Thyroid gland (tissue), 4 donors: ENCODE measurements at regions not wholly inside any gene's neighbourhood (a gene's known extent, or its start where the extent isn't known, plus 50 kb on each side); places are given as distances from the start of the nearest gene placed in this dataset. TPM values are rescaled to one million over a fixed set of nuclear protein-coding genes. Genes with fewer than 3 reads are reported as not detected.

Source experiments
- DNase-seq, 2 donors: peaks; one replicate each; pipeline ENCODE4 v3.0.0-alpha.2; 2019
- H3K27ac ChIP-seq, 3 donors: fragments of 200-600 bp; sonication (generic); 1 replicate in 2 of 3; 2 replicates in 1 of 3; pipeline ENCODE4 v1.5.1; 2016 to 2019; ENCODE audit warnings: mild to moderate bottlenecking in 1 of 3, moderate library complexity in 1 of 3
- H3K27me3 ChIP-seq: fragments of 200-600 bp; sonication (generic); one replicate; pipeline ENCODE4 v1.5.1; 2019
- H3K36me3 ChIP-seq, 2 donors: fragments of 200-600 bp; sonication (generic); one replicate each; pipeline ENCODE4 v1.5.1; 2016 to 2019
- H3K4me1 ChIP-seq, 2 donors: fragments of 200-600 bp; sonication (generic); one replicate each; pipeline ENCODE4 v1.5.1; 2017 to 2019
- H3K4me3 ChIP-seq, 3 donors: fragments of 200-600 bp; sonication (generic); replicated peaks in 1 of 3; 1 replicate in 2 of 3; 2 replicates in 1 of 3; pipeline ENCODE4 v1.5.1; 2016; ENCODE audit warnings: mild to moderate bottlenecking in 1 of 3
- H3K9me3 ChIP-seq: fragments of 200-600 bp; sonication (generic); one replicate; pipeline ENCODE4 v1.5.1; 2017
- POLR2A ChIP-seq, 2 donors: fragments of 450-650 bp; IDR thresholded peaks; one replicate each; pipeline ENCODE4 v1.6.1; 2017; ENCODE audit warnings: antibody characterized with exemption in 2 of 2, mild to moderate bottlenecking in 2 of 2, moderate library complexity in 1 of 2
- whole genome bisulfite sequencing, 2 donors: methylation state at CpG; one replicate each; pipeline ENCODE4 v1.1.5; 2017; 5-methylcytosine and 5-hydroxymethylcytosine counted together
- intact Hi-C: fragments of 100-400 bp; cut with DNase I; formaldehyde crosslinking; loops from one replicate; pipeline ENCODE4 v1.15.1; 2023
- small RNA-seq: library from RNA; depleted of rRNA; stranded (forward); fragments of <200 nt; gene quantifications from one replicate; pipeline ENCODE3, GENCODE V24; 2016
- TF ChIP-seq, protein P1 (sequence below), 6 experiments: fragments of 200-600 bp in 3 of 6; fragments of 450-650 bp in 3 of 6; sonication (generic) in 3 of 6; IDR thresholded peaks; one replicate each; pipeline ENCODE4 v1.5.1; 2016 to 2019; ENCODE audit warnings: antibody characterized with exemption in 6 of 6, mild to moderate bottlenecking in 2 of 6, inconsistent platforms in 1 of 6, moderate library complexity in 1 of 6

DNA sequence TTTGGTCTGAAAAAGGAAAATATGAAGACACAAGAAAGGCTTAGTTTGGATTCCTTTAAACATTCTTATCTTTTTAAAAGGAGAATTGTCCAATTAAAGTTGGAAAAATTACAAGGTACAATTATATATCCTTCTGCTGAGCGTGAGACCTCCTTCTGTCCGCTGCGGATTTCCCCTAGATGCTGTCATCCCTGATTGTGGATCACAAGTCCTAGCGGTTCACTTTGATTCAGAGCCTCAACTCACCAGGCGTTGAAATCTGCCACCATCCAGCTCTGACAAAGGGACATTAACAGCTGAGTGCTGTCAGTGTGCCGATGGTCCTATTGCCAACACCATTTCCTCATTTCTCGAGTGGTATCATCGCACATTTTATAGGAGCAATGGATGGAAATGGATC lies 73.1 kb upstream of the PTER start:
- Histone ChIP-seq H3K27me3 (no peaks in the 10 kb centered on the region), H3K4me1 (no peaks in the 10 kb centered on the region), H3K27ac (no peak overlapping the region), H3K9me3 (no peaks in the 10 kb centered on the region), H3K4me3 (no peak overlapping the region), H3K36me3 (no peaks in the 10 kb centered on the region)
- TF ChIP-seq, protein P1, sequence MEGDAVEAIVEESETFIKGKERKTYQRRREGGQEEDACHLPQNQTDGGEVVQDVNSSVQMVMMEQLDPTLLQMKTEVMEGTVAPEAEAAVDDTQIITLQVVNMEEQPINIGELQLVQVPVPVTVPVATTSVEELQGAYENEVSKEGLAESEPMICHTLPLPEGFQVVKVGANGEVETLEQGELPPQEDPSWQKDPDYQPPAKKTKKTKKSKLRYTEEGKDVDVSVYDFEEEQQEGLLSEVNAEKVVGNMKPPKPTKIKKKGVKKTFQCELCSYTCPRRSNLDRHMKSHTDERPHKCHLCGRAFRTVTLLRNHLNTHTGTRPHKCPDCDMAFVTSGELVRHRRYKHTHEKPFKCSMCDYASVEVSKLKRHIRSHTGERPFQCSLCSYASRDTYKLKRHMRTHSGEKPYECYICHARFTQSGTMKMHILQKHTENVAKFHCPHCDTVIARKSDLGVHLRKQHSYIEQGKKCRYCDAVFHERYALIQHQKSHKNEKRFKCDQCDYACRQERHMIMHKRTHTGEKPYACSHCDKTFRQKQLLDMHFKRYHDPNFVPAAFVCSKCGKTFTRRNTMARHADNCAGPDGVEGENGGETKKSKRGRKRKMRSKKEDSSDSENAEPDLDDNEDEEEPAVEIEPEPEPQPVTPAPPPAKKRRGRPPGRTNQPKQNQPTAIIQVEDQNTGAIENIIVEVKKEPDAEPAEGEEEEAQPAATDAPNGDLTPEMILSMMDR (IDR thresholded peaks at IDR 0.05) = no peak
- no peak for TF ChIP-seq POLR2A (IDR thresholded peaks at IDR 0.05)
- no peak for DNase-seq
- intact Hi-C loops = no loop called here
- 91 to 92% methylated on average over 8 of the region's 8 CpGs for WGBS, 2 donors

DNA sequence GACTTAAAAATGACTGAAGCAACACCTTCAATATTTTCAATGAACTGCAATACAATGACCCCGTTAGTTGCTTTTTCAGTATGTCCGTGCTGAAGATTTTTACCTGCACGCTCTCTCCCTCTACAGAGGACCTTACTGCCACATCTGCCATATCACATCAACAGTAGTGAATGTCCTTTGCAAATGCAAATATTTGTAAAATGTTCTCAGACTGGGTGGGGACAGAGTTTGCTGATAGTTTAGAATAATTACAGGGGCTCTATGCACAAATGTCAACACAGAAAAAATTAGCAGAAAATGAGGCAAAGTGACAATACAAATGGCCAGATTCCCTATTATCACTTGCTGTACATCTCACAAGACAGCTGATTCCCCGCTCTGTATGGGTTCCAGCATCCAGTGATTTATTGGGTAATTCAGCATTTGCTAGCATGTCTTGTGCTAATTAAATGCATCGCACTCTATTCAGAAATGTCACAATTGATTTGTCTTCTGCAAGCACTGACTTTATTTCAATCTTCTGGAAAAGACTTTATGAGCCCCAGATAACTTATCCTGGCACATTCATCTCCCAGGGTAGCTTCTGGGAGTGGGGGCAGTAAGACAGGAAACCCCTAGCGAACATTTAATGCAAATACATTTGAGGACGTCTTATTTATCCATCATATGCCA lies 69.1 kb upstream of the PTER start:
- no peak for DNase-seq
- intact Hi-C loops = no loop called here
- Histone ChIP-seq H3K27me3 (no peaks in the 10 kb centered on the region), H3K4me3 (no peak overlapping the region), H3K4me1 (no peaks in the 10 kb centered on the region), H3K27ac (no peak overlapping the region), H3K36me3 (no peaks in the 10 kb centered on the region), H3K9me3 (no peaks in the 10 kb centered on the region)
- WGBS, 2 donors = 84 to 88% methylated on average over 7 of the region's 7 CpGs
- no peak for TF ChIP-seq POLR2A (IDR thresholded peaks at IDR 0.05)
- TF ChIP-seq, protein P1 (IDR thresholded peaks at IDR 0.05) = no peak

- H3K9me3 ChIP-seq = no peaks in the 10 kb centered on the region
- no peak overlapping the region for H3K27ac ChIP-seq
- H3K4me3 ChIP-seq = no peak overlapping the region
- intact Hi-C loops = no loop called here
- no peak for DNase-seq
- H3K36me3 ChIP-seq = no peaks in the 10 kb centered on the region
- TF ChIP-seq, protein P1 (IDR thresholded peaks at IDR 0.05) = no peak
- no peak for TF ChIP-seq POLR2A (IDR thresholded peaks at IDR 0.05)
- WGBS, 2 donors = 75 to 87% methylated on average over 3 of the region's 3 CpGs
- no peaks in the 10 kb centered on the region for H3K4me1 ChIP-seq
- no peaks in the 10 kb centered on the region for H3K27me3 ChIP-seq
These were observed 55.7 kb upstream of the PTER start for GRCh38 chr10:16381083-16381482.

DNA sequence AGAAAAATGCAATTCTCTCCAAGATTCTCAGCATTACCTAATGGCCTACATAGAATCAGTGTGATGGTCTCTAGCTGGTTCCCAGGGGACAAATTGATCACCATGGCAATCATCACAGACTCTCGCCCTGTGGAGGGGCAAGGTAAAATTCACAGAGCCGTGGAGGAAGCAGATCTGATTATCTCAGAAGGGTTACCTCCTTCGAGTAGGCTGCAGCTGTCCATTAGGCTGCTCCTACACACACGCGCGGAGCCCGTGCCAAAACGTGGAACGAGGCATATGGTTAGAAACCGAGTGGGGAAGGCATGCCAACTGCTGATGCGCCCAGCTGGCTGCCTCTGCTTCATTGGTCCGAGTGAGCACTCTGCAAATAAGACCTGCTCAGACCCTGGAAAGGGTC lies 52.8 kb upstream of the PTER start:
- H3K9me3 ChIP-seq = no peaks in the 10 kb centered on the region
- H3K27ac ChIP-seq = no peak overlapping the region
- no peak overlapping the region for H3K4me3 ChIP-seq
- H3K36me3 ChIP-seq = no peaks in the 10 kb centered on the region
- WGBS, 2 donors = 79 to 81% methylated on average over 12 of the region's 12 CpGs
- no peaks in the 10 kb centered on the region for H3K27me3 ChIP-seq
- DNase-seq = no peak
- TF ChIP-seq, protein P1 (IDR thresholded peaks at IDR 0.05) = no peak
- TF ChIP-seq POLR2A (IDR thresholded peaks at IDR 0.05) = no peak
- no peaks in the 10 kb centered on the region for H3K4me1 ChIP-seq
- intact Hi-C loops = no loop called here

- Histone ChIP-seq H3K4me1 (no peaks in the 10 kb centered on the region), H3K36me3 (no peaks in the 10 kb centered on the region), H3K27ac (no peak overlapping the region), H3K9me3 (no peaks in the 10 kb centered on the region), H3K27me3 (no peaks in the 10 kb centered on the region), H3K4me3 (no peak overlapping the region)
- DNase-seq = no peak
- no peak for TF ChIP-seq POLR2A (IDR thresholded peaks at IDR 0.05)
- TF ChIP-seq, protein P1 (IDR thresholded peaks at IDR 0.05) = no peak
- intact Hi-C loops = no loop called here
- 58 to 63% methylated on average over 9 of the region's 9 CpGs for whole genome bisulfite sequencing, 2 donors
These were observed 50.0 kb upstream of the PTER start for GRCh38 chr10:16386855-16387254.

Small RNAs in the stretch of these regions (small RNA-seq; reads per million reads assigned to genes)
- gene RF00322 (not detected), gene RNU6-1075P (not detected)
